GM12874 (cell line): ENCODE measurements at regions not wholly inside any gene's neighbourhood (a gene's known extent, or its start where the extent isn't known, plus 50 kb on each side); places are given as distances from the start of the nearest gene placed in this dataset.

Experiments
- TF ChIP-seq, protein P1 (sequence below): IDR thresholded peaks from 2 replicates; pipeline ENCODE4 v1.5.1; 2011; ENCODE audit warnings: low read depth, mild to moderate bottlenecking, control low read depth, low read length, moderate library complexity; ENCODE audit not compliant: insufficient read depth

DNA sequence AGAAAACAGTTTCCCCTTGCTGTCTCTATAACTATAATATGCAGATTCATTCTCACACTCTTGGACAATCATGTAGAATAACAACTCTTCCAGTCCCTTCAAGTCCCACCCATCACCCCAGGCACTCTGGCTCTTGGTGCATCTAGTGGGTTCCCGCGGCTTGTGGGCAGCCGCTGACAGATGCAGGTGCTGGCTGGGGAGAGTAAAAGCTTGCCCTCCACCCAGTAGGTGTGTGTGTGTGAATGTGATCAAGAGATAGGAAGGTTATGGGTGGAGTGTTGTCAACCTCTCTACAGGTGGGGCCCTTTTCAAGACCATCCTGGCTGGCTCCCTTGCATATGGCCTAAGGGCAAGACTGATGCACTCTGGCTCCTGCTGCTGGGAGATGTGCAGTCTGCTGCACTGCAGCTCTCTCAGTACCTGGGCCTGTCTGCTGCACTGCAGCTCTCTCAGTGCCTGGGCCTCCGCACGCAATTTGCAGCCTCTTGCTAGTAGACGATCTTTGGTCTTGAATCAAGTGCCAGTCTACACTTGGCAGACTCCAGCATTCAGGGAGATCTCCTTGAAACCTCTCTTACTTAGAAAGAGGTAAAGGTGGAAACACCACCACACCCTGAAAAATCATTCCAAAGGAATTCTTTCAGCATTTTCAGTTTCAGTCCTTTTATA, 189.7 kb upstream of the GDNF start:
- TF ChIP-seq, protein P1, sequence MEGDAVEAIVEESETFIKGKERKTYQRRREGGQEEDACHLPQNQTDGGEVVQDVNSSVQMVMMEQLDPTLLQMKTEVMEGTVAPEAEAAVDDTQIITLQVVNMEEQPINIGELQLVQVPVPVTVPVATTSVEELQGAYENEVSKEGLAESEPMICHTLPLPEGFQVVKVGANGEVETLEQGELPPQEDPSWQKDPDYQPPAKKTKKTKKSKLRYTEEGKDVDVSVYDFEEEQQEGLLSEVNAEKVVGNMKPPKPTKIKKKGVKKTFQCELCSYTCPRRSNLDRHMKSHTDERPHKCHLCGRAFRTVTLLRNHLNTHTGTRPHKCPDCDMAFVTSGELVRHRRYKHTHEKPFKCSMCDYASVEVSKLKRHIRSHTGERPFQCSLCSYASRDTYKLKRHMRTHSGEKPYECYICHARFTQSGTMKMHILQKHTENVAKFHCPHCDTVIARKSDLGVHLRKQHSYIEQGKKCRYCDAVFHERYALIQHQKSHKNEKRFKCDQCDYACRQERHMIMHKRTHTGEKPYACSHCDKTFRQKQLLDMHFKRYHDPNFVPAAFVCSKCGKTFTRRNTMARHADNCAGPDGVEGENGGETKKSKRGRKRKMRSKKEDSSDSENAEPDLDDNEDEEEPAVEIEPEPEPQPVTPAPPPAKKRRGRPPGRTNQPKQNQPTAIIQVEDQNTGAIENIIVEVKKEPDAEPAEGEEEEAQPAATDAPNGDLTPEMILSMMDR, result no peak

DNA sequence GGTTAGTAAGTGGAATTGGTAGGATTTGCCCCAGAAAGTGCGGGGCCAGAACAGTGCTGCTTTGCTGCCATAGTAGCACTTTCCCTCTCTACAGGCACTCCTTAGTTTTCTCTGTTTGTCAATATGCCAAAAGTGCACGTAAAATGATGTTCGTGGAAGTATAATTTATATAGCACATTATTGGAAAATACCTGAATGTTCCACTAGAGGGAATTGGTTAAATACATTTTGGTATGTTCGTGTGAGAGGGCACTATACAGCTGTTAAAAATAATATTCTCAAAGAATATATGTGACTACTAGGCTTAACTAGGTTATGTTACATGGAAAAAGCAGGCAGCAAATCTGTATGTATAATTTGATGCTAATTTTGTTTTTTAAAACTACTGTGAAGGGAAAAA, 184.0 kb upstream of the GDNF start:
- TF ChIP-seq, protein P1, result no peak

DNA sequence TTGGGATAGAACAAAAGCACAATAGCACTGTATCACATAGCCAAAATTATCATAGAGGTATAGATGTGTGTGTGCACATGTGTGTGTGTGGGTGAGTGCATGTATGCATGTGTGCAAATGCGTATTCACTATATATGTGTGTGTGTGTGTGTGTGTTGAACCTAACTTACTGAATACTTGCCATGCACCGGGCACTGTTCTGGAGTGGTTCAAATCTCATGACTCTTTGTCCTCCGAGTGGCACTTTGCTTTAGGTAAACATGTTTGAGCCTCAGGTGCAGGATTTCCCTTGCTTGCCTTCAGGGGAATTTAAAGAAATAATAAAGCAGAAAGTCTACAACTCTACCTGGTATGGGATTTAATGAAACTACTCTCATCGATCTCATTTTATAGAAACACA, 183.5 kb upstream of the GDNF start:
- TF ChIP-seq, protein P1, result no peak

DNA sequence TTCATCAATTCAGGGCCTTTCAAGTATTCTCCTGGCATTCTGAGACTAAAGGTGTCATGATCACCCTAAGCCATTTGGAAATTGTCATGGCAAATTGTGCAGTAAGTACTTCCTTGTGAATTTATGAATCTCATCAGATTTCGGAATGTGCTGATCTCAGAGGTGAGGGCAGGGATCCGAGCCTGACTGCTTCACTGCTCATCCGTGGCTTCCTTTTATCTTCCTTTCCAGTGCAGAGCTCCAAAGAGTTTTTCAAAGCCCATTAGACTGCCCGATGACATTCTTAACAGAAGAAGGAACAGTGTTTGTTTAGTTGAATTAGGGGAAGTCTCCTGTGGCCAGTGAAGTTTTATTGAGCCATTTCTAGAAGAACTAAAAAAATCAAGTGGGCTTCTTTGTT, 182.8 kb upstream of the GDNF start:
- TF ChIP-seq, protein P1, result no peak

DNA sequence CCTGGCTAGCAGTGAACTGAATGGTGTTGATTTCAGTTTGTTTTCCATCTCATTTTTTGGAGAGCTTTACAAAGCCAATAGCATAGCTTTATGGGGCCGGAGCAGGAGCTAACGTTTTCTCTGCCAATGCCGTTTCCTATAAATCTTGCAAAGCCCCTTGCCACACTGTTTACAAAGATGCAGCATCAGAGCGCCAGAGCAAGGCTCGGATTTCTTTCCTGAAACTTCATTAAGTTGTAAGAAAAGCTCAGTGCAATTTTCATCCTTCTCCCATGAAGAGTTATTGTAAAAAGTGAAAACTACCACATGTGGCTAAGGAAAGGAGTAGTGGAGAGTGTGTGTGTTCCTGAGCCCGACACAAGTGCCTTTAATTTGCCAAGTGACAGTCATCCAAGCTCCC, 178.2 kb upstream of the GDNF start:
- TF ChIP-seq, protein P1, result no peak

DNA sequence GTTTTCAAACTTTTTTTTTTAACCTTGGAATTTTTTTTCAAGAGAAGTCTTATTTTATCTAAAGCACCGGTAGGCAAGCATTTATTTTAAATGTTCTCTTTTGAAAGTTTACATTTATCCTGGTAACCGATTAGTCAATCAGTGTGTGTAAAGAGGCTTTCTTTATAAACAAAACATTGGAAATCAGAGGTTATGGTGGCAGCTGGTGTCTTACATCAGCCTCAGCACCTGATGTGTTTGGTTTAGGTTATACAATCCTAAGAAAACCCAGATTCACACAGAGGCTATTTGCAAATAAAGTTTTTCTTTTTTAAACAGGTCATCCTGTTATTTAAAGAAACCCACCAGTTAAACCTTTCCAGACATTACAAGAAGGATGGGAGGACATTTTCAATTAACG, 173.3 kb upstream of the GDNF start:
- TF ChIP-seq, protein P1, result no peak

DNA sequence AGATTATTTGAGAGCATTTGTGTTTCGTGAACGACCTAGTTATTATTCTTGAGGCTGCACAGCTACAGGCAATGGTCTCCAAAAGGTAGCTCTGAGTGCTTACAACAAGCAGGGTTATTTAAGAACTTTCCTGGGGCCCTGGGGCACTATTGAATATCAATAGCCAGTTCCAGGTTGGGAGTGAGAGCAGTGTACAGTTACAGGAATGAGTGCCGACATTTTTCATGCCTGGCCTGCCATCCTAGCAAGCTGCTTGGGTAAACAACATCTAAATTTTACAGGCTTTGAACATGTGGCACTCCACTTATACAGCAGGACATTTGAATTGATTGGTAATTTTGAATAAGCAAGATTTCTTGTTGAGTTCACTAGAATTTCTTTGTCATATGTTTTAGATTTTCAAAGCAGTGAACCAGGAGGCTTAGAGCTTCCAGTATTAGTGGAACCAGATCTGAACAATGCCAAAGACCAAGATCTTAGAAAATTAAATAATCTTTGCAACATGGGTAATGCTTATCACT, 171.9 kb upstream of the GDNF start:
- TF ChIP-seq, protein P1, result no peak
